Hepatocyte (in vitro differentiated cells): ENCODE measurements at regions not wholly inside any gene's neighbourhood (a gene's known extent, or its start where the extent isn't known, plus 50 kb on each side); places are given as distances from the start of the nearest gene placed in this dataset.

ENCODE experiments used
- DNase-seq: peaks from one replicate; pipeline ENCODE4 v3.0.0-alpha.2; 2016; ENCODE audit warnings: low spot score
- H2AFZ ChIP-seq: fragments of 200-600 bp; sonication (generic); 2 replicates; pipeline ENCODE4 v1.6.0; 2016; ENCODE audit warnings: antibody characterized with exemption, mild to moderate bottlenecking
- H3K27ac ChIP-seq: fragments of 200-600 bp; sonication (generic); 2 replicates; pipeline ENCODE4 v1.5.1; 2016; ENCODE audit warnings: mild to moderate bottlenecking
- H3K27me3 ChIP-seq: fragments of 200-600 bp; sonication (generic); 2 replicates; pipeline ENCODE4 v1.6.1; 2016
- H3K36me3 ChIP-seq: fragments of 200-600 bp; sonication (generic); replicated peaks from 2 replicates; pipeline ENCODE4 v1.5.1; 2016; ENCODE audit warnings: low read depth; ENCODE audit not compliant: insufficient read depth
- H3K4me1 ChIP-seq: fragments of 200-600 bp; sonication (generic); 2 replicates; pipeline ENCODE4 v1.5.1; 2016; ENCODE audit warnings: mild to moderate bottlenecking, moderate library complexity; ENCODE audit not compliant: insufficient read depth
- H3K4me2 ChIP-seq: fragments of 200-600 bp; sonication (generic); 2 replicates; pipeline ENCODE4 v1.6.0; 2016
- H3K4me3 ChIP-seq: fragments of 200-600 bp; sonication (generic); 2 replicates; pipeline ENCODE4 v1.5.1; 2016; ENCODE audit warnings: mild to moderate bottlenecking
- H3K79me2 ChIP-seq: fragments of 200-600 bp; sonication (generic); 2 replicates; pipeline ENCODE4 v1.6.0; 2017; ENCODE audit warnings: mild to moderate bottlenecking
- H3K9me2 ChIP-seq: fragments of 200-600 bp; sonication (generic); replicated peaks from 2 replicates; pipeline ENCODE4 v1.6.0; 2017; ENCODE audit warnings: mild to moderate bottlenecking; ENCODE audit not compliant: insufficient read depth
- H3K9me3 ChIP-seq: fragments of 200-600 bp; sonication (generic); 2 replicates; pipeline ENCODE4 v1.5.1; 2016; ENCODE audit warnings: low read depth, mild to moderate bottlenecking
- H4K20me1 ChIP-seq: fragments of 200-600 bp; sonication (generic); 2 replicates; pipeline ENCODE4 v1.6.0; 2016; ENCODE audit warnings: mild to moderate bottlenecking; ENCODE audit not compliant: insufficient read depth, poor library complexity, severe bottlenecking
- CTCF ChIP-seq: fragments of 200-600 bp; sonication (generic); IDR thresholded peaks from 2 replicates; pipeline ENCODE4 v1.5.1; 2016; ENCODE audit warnings: antibody characterized with exemption, mild to moderate bottlenecking; ENCODE audit not compliant: poor library complexity
- EZH2 ChIP-seq: fragments of 200-600 bp; sonication (generic); IDR thresholded peaks from 2 replicates; pipeline ENCODE4 v1.6.1; 2016; ENCODE audit warnings: antibody characterized with exemption, mild to moderate bottlenecking, borderline replicate concordance
- EZH2phosphoT487 ChIP-seq: fragments of 200-600 bp; sonication (generic); IDR thresholded peaks from one replicate; pipeline ENCODE4 v1.6.1; 2018; ENCODE audit warnings: antibody characterized with exemption, mild to moderate bottlenecking, low read depth, moderate library complexity; ENCODE audit not compliant: unreplicated experiment, severe bottlenecking
- WGBS: methylation state at CpG from one replicate; pipeline ENCODE4 v1.1.6; 2016; ENCODE audit warnings: low lambda C conversion rate; ENCODE audit errors: missing lambda C conversion rate; 5-methylcytosine and 5-hydroxymethylcytosine counted together

DNA sequence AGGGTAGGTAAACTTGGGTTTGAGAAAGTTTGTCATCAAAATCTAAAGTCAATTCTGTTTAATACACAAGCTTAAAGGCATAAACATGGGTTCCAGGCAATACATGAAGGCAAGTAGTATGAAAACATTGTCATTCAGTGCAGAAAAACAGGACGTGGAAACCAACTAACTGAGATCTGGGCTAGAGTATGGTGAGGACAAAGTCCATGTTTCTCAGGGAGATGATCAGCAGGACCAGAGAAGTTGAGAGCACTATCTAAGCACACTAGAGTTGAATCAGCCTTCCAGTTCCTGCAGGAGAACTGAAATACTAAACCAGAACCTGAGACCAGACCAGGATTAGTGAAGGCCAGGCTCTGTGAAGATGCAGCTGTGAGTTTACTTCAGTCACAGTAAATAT, 302.8 kb upstream of the CRIM1 start:
- H2AFZ ChIP-seq: no peak overlapping the region
- no peak for DNase-seq
- WGBS: 58% methylated on average over 1 of the region's 1 CpG
- H3K36me3 ChIP-seq: no peaks in the 10 kb centered on the region
- no peak overlapping the region for H3K27ac ChIP-seq
- no peak overlapping the region for H3K4me2 ChIP-seq
- H3K9me3 ChIP-seq: no peaks in the 10 kb centered on the region
- H3K4me3 ChIP-seq: no peak overlapping the region
- no peaks in the 10 kb centered on the region for H4K20me1 ChIP-seq
- H3K4me1 ChIP-seq: no peaks in the 10 kb centered on the region
- no peak for TF ChIP-seq EZH2
- TF ChIP-seq CTCF: no peak
- no peak for TF ChIP-seq EZH2phosphoT487
- no peaks in the 10 kb centered on the region for H3K27me3 ChIP-seq
- H3K9me2 ChIP-seq: no peaks in the 10 kb centered on the region
- H3K79me2 ChIP-seq: no peaks in the 10 kb centered on the region

DNA sequence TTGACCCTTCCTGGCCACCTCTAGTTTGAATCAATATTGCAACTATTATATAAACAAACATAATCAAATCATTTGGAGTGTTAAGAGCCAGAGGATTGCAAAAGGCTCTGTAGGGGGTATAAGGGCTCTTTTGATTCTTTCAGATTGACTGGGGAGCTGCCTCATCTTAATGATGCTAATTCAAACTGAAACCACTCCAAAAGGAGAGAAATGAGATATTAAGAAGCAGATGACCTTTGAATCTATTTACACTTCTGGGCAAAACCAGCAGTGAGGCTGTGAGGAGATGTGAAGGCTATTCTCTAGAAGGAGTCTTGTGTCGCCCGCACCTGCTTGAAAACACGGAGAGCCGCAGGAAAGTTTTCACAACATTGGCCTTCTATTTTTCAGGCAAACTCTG, 311.2 kb upstream of the CRIM1 start:
- Histone ChIP-seq H4K20me1 (no peaks in the 10 kb centered on the region), H3K4me3 (no peak overlapping the region), H3K4me1 (no peaks in the 10 kb centered on the region), H2AFZ (no peak overlapping the region), H3K9me2 (no peaks in the 10 kb centered on the region), H3K36me3 (no peaks in the 10 kb centered on the region), H3K27ac (no peak overlapping the region), H3K9me3 (no peaks in the 10 kb centered on the region), H3K27me3 (no peaks in the 10 kb centered on the region), H3K4me2 (no peak overlapping the region), H3K79me2 (no peaks in the 10 kb centered on the region)
- DNase-seq: no peak
- no peak for TF ChIP-seq EZH2
- no peak for TF ChIP-seq EZH2phosphoT487
- no peak for TF ChIP-seq CTCF
- WGBS: 82% methylated on average over 4 of the region's 4 CpGs

DNA sequence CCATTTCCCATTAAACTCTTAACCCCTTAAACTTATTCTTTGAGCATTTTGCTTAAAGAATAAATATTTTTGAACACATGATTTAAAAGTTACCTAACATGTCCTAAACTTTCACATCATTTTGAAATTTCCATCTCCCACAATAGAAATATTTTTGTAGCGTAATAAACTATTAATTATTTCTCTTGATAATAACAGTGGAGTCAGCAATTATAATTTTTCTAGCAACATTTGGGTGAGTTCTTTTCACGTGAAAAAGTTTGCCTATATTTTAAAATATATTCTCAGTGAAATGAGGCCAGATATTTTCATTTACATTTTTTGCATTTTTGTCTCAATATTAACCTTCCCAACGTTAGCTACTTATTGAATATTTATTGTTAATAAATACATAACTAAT, 320.4 kb upstream of the CRIM1 start:
- Histone ChIP-seq H3K27ac (no peak overlapping the region), H3K27me3 (no peaks in the 10 kb centered on the region), H3K4me3 (no peak overlapping the region), H3K4me2 (no peak overlapping the region), H3K4me1 (no peaks in the 10 kb centered on the region), H2AFZ (no peak overlapping the region), H3K79me2 (no peaks in the 10 kb centered on the region), H3K9me3 (no peaks in the 10 kb centered on the region), H3K9me2 (no peaks in the 10 kb centered on the region), H3K36me3 (no peaks in the 10 kb centered on the region), H4K20me1 (no peaks in the 10 kb centered on the region)
- WGBS: 93% methylated on average over 3 of the region's 3 CpGs
- TF ChIP-seq EZH2: no peak
- no peak for TF ChIP-seq EZH2phosphoT487
- TF ChIP-seq CTCF: no peak
- no peak for DNase-seq

- DNase-seq: no peak
- Histone ChIP-seq H3K4me3 (no peak overlapping the region), H2AFZ (no peak overlapping the region), H3K9me3 (no peaks in the 10 kb centered on the region), H4K20me1 (no peaks in the 10 kb centered on the region), H3K9me2 (no peaks in the 10 kb centered on the region), H3K27ac (no peak overlapping the region), H3K4me2 (no peak overlapping the region), H3K36me3 (no peaks in the 10 kb centered on the region), H3K79me2 (no peaks in the 10 kb centered on the region), H3K27me3 (no peaks in the 10 kb centered on the region), H3K4me1 (no peaks in the 10 kb centered on the region)
- 61% methylated on average over 3 of the region's 3 CpGs for WGBS
- TF ChIP-seq CTCF (no peak), EZH2phosphoT487 (no peak), EZH2 (no peak)
These were observed 323.5 kb upstream of the CRIM1 start for GRCh38 chr2:36032046-36032445.
